ENCODE measurements at regions not wholly inside any gene's neighbourhood (a gene's known extent, or its start where the extent isn't known, plus 50 kb on each side); places are given as distances from the start of the nearest gene placed in this dataset.

GRCh38 chr5:16992444-16992843 is 56.4 kb upstream of the MYO10 start:
- BruUV-seq (replicated peaks), result no TSS peak

GRCh38 chr5:16994565-16994964 is 58.5 kb upstream of the MYO10 start:
- POLR2A ChIA-PET, result interaction anchor here (0.6 to 0.7 kb wide), 2 partner anchors 13 to 126 kb away, joined by 3 to 7 read pairs; no protein-coding TSS in a partner anchor
- H4K20me1 ChIP-seq (ENCODE audit: insufficient read depth, low read length), result no peaks in the 10 kb centered on the region
- no peak overlapping the region for H3K4me2 ChIP-seq (ENCODE audit: low read length)
- H3K4me1 ChIP-seq (ENCODE audit: insufficient read depth, low read length, poor library complexity, severe bottlenecking), result no peaks in the 10 kb centered on the region
- intact Hi-C loops (cut with micrococcal nuclease; ENCODE audit: unreplicated experiment), result no loop called here
- CTCF ChIA-PET (ENCODE audit: unreplicated experiment), result no interaction called here
- no peaks in the 10 kb centered on the region for H3K9me2 ChIP-seq (ENCODE audit: insufficient read depth, low read length)
- BruUV-seq (replicated peaks), result no TSS peak
- no peaks in the 10 kb centered on the region for H3K9me3 ChIP-seq (ENCODE audit: low read length)
- H2AFZ ChIP-seq (ENCODE audit: low read length), result no peak overlapping the region
- no peaks in the 10 kb centered on the region for H3K79me2 ChIP-seq (ENCODE audit: insufficient read depth, low read depth, low read length)
- no peak overlapping the region for H3K27ac ChIP-seq (ENCODE audit: low read depth, low read length, poor library complexity, severe bottlenecking)
- TF ChIP-seq EZH2phosphoT487 (IDR thresholded peaks at IDR 0.05; ENCODE audit: borderline replicate concordance, low read depth, low read length) (no peak), CTCF (conservative IDR thresholded peaks at IDR 0.05; ENCODE audit: low read length) (no peak)
- DNase-seq (ENCODE audit: low spot score), result no peak
- no peak overlapping the region for H3K4me3 ChIP-seq (ENCODE audit: low read depth, low read length, poor library complexity, severe bottlenecking)
- no peaks in the 10 kb centered on the region for H3K36me3 ChIP-seq (ENCODE audit: insufficient read depth, low read length)

More at GRCh38 chr5:16992444-16992843, 56.4 kb upstream of the MYO10 start:
- Histone ChIP-seq H3K27ac (ENCODE audit: low read depth, low read length, poor library complexity, severe bottlenecking) (no peak overlapping the region), H3K4me2 (ENCODE audit: low read length) (no peak overlapping the region), H3K9me2 (ENCODE audit: insufficient read depth, low read length) (no peaks in the 10 kb centered on the region), H4K20me1 (ENCODE audit: insufficient read depth, low read length) (no peaks in the 10 kb centered on the region), H3K4me3 (ENCODE audit: low read depth, low read length, poor library complexity, severe bottlenecking) (no peak overlapping the region), H3K36me3 (ENCODE audit: insufficient read depth, low read length) (no peaks in the 10 kb centered on the region), H3K4me1 (ENCODE audit: insufficient read depth, low read length, poor library complexity, severe bottlenecking) (no peaks in the 10 kb centered on the region), H2AFZ (ENCODE audit: low read length) (no peak overlapping the region), H3K9me3 (ENCODE audit: low read length) (no peaks in the 10 kb centered on the region), H3K79me2 (ENCODE audit: insufficient read depth, low read depth, low read length) (no peaks in the 10 kb centered on the region)
- no peak for DNase-seq (ENCODE audit: low spot score)
- CTCF ChIA-PET (ENCODE audit: unreplicated experiment), result no interaction called here
- POLR2A ChIA-PET, result interaction anchor here (0.7 kb wide), 2 partner anchors 28 to 521 kb away, joined by 3 read pairs; no protein-coding TSS in a partner anchor
- TF ChIP-seq EZH2phosphoT487 (IDR thresholded peaks at IDR 0.05; ENCODE audit: borderline replicate concordance, low read depth, low read length), result no peak
- no peak for TF ChIP-seq CTCF (conservative IDR thresholded peaks at IDR 0.05; ENCODE audit: low read length)
- intact Hi-C loops (cut with micrococcal nuclease; ENCODE audit: unreplicated experiment), result no loop called here

GRCh38 chr5:16995372-16995771 is 59.3 kb upstream of the MYO10 start:
- no peak overlapping the region for H3K27ac ChIP-seq (ENCODE audit: low read depth, low read length, poor library complexity, severe bottlenecking)
- H3K4me1 ChIP-seq (ENCODE audit: insufficient read depth, low read length, poor library complexity, severe bottlenecking), result no peaks in the 10 kb centered on the region
- H3K36me3 ChIP-seq (ENCODE audit: insufficient read depth, low read length), result no peaks in the 10 kb centered on the region
- intact Hi-C loops (cut with micrococcal nuclease; ENCODE audit: unreplicated experiment), result no loop called here
- no TSS peak for BruUV-seq (replicated peaks)
- no peak overlapping the region for H3K4me2 ChIP-seq (ENCODE audit: low read length)
- H4K20me1 ChIP-seq (ENCODE audit: insufficient read depth, low read length), result no peaks in the 10 kb centered on the region
- ChIA-PET POLR2A (interaction anchor here (0.8 kb wide), 1 partner anchor 198 kb away, joined by 4 read pairs; no protein-coding TSS in a partner anchor), CTCF (ENCODE audit: unreplicated experiment) (no interaction called here)
- no peak overlapping the region for H3K4me3 ChIP-seq (ENCODE audit: low read depth, low read length, poor library complexity, severe bottlenecking)
- no peaks in the 10 kb centered on the region for H3K79me2 ChIP-seq (ENCODE audit: insufficient read depth, low read depth, low read length)
- H2AFZ ChIP-seq (ENCODE audit: low read length), result no peak overlapping the region
- no peaks in the 10 kb centered on the region for H3K9me2 ChIP-seq (ENCODE audit: insufficient read depth, low read length)
- DNase-seq (ENCODE audit: low spot score), result no peak
- H3K9me3 ChIP-seq (ENCODE audit: low read length), result no peaks in the 10 kb centered on the region
- TF ChIP-seq CTCF (conservative IDR thresholded peaks at IDR 0.05; ENCODE audit: low read length) (no peak), EZH2phosphoT487 (IDR thresholded peaks at IDR 0.05; ENCODE audit: borderline replicate concordance, low read depth, low read length) (no peak)

Data from OCI-LY7 (cell line).